GM18519 (cell line): ENCODE measurements at regions not wholly inside any gene's neighbourhood (a gene's known extent, or its start where the extent isn't known, plus 50 kb on each side); places are given as distances from the start of the nearest gene placed in this dataset.

Source experiments
- ATAC-seq: cut with Tn5 transposase; IDR thresholded peaks from one replicate; pipeline ENCODE4 v1.9.1; 2021; ENCODE audit warnings: mild to moderate bottlenecking, moderate library complexity; ENCODE audit not compliant: unreplicated experiment, low FRiP score

- no peak for ATAC-seq
Observed at GRCh38 chr6:163728442-163729126, 314.1 kb downstream of the QKI start.

GRCh38 chr6:163726037-163726695 lies 311.6 kb downstream of the QKI start:
- ATAC-seq = no peak

- no peak for ATAC-seq
Observed at GRCh38 chr6:163725008-163725941, 310.8 kb downstream of the QKI start.

- ATAC-seq = no peak
Observed at GRCh38 chr6:163724196-163724595, 309.7 kb downstream of the QKI start.

- ATAC-seq = no peak
Observed at GRCh38 chr6:163723759-163724158, 309.2 kb downstream of the QKI start.

- no peak for ATAC-seq
Observed at GRCh38 chr6:163721922-163722692, 307.6 kb downstream of the QKI start.

GRCh38 chr6:163721435-163721834 lies 306.9 kb downstream of the QKI start:
- ATAC-seq = no peak

GRCh38 chr6:163720460-163721235 lies 306.1 kb downstream of the QKI start:
- ATAC-seq = no peak

- ATAC-seq = no peak
Observed at GRCh38 chr6:163720005-163720404, 305.5 kb downstream of the QKI start.

- no peak for ATAC-seq
Observed at GRCh38 chr6:163719028-163719742, 304.7 kb downstream of the QKI start.

GRCh38 chr6:163718537-163718936 lies 304.0 kb downstream of the QKI start:
- no peak for ATAC-seq

GRCh38 chr6:163717106-163717764 lies 302.7 kb downstream of the QKI start:
- no peak for ATAC-seq

- ATAC-seq = no peak
Observed at GRCh38 chr6:163716690-163717089, 302.2 kb downstream of the QKI start.

GRCh38 chr6:163715846-163716245 lies 301.3 kb downstream of the QKI start:
- no peak for ATAC-seq

GRCh38 chr6:163714179-163714578 lies 299.7 kb downstream of the QKI start:
- ATAC-seq = no peak

GRCh38 chr6:163712981-163713380 lies 298.5 kb downstream of the QKI start:
- no peak for ATAC-seq

- no peak for ATAC-seq
Observed at GRCh38 chr6:163712566-163712961, 298.0 kb downstream of the QKI start.
